Stimulated activated naive CD4-positive, alpha-beta T cell (primary cell): ENCODE measurements at regions not wholly inside any gene's neighbourhood (a gene's known extent, or its start where the extent isn't known, plus 50 kb on each side); places are given as distances from the start of the nearest gene placed in this dataset.
"Not testable (repeated sequence)": the region's sequence is repeated elsewhere in the genome, so short reads cannot be mapped to it uniquely, and the experiment has no call there.

Experiments
- DNase-seq, 6 experiments: peaks; one replicate each; lab custom pipeline; 2025; lab: John Stamatoyannopoulos, UW

- DNase-seq: no peak
Observed at GRCh38 chr6:16904957-16905356, 143.7 kb upstream of the ATXN1 start.

- DNase-seq: no peak
Observed at GRCh38 chr6:16903470-16903869, 142.2 kb upstream of the ATXN1 start.

GRCh38 chr6:16902502-16902901, 141.2 kb upstream of the ATXN1 start:
- DNase-seq: no peak

GRCh38 chr6:16901782-16902181, 140.5 kb upstream of the ATXN1 start:
- DNase-seq: no peak

- no peak for DNase-seq
Observed at GRCh38 chr6:16901306-16901705, 140.0 kb upstream of the ATXN1 start.

- no peak for DNase-seq
Observed at GRCh38 chr6:16898640-16899396, 137.6 kb upstream of the ATXN1 start.

GRCh38 chr6:16897669-16898068, 136.4 kb upstream of the ATXN1 start:
- DNase-seq: no peak

- DNase-seq: no peak
Observed at GRCh38 chr6:16894301-16894700, 133.0 kb upstream of the ATXN1 start.

- DNase-seq: not testable (repeated sequence)
Observed at GRCh38 chr6:16891110-16891509, 129.8 kb upstream of the ATXN1 start.

GRCh38 chr6:16885411-16886160, 124.3 kb upstream of the ATXN1 start:
- DNase-seq: no peak

- DNase-seq: no peak
Observed at GRCh38 chr6:16884526-16884925, 123.3 kb upstream of the ATXN1 start.

GRCh38 chr6:16883414-16883813, 122.2 kb upstream of the ATXN1 start:
- no peak for DNase-seq

- DNase-seq: no peak
Observed at GRCh38 chr6:16882230-16882629, 121.0 kb upstream of the ATXN1 start.

- not testable (repeated sequence) for DNase-seq
Observed at GRCh38 chr6:16876852-16877251, 115.6 kb upstream of the ATXN1 start.

- DNase-seq: no peak
Observed at GRCh38 chr6:16876201-16876600, 114.9 kb upstream of the ATXN1 start.

- DNase-seq: no peak
Observed at GRCh38 chr6:16873698-16874097, 112.4 kb upstream of the ATXN1 start.

- DNase-seq: no peak
Observed at GRCh38 chr6:16872543-16873235, 111.4 kb upstream of the ATXN1 start.

GRCh38 chr6:16871047-16871446, 109.8 kb upstream of the ATXN1 start:
- DNase-seq: no peak

- DNase-seq: no peak
Observed at GRCh38 chr6:16868968-16869367, 107.7 kb upstream of the ATXN1 start.

- DNase-seq: no peak
Observed at GRCh38 chr6:16857969-16858592, 96.8 kb upstream of the ATXN1 start.

GRCh38 chr6:16855460-16855859, 94.2 kb upstream of the ATXN1 start:
- no peak for DNase-seq

- no peak for DNase-seq
Observed at GRCh38 chr6:16854986-16855385, 93.7 kb upstream of the ATXN1 start.
